ENCODE measurements at regions not wholly inside any gene's neighbourhood (a gene's known extent, or its start where the extent isn't known, plus 50 kb on each side); places are given as distances from the start of the nearest gene placed in this dataset.
"Not testable (repeated sequence)": the region's sequence is repeated elsewhere in the genome, so short reads cannot be mapped to it uniquely, and the experiment has no call there.

- no peak for DNase-seq
- no peak overlapping the region for H3K27ac Mint-ChIP-seq
- H3K27me3 Mint-ChIP-seq (ENCODE audit: insufficient read depth) = no peaks in the 10 kb centered on the region
- TF ChIP-seq CTCF (IDR thresholded peaks at IDR 0.05) = no peak
- H3K36me3 Mint-ChIP-seq (ENCODE audit: low read depth) = no peaks in the 10 kb centered on the region
- H3K9me3 Mint-ChIP-seq = peaks cover 22% of the 10 kb centered on the region
- H3K4me1 Mint-ChIP-seq (ENCODE audit: low read depth) = no peaks in the 10 kb centered on the region
- no peak overlapping the region for H3K4me3 Mint-ChIP-seq
Observed at GRCh38 chr6:98047871-98048270, 764.9 kb upstream of the MMS22L start.

- no peak for DNase-seq
- no peaks in the 10 kb centered on the region for H3K36me3 Mint-ChIP-seq (ENCODE audit: low read depth)
- H3K27me3 Mint-ChIP-seq (ENCODE audit: insufficient read depth) = no peaks in the 10 kb centered on the region
- H3K4me3 Mint-ChIP-seq = no peak overlapping the region
- H3K9me3 Mint-ChIP-seq = peaks cover 16% of the 10 kb centered on the region
- H3K27ac Mint-ChIP-seq = no peak overlapping the region
- TF ChIP-seq CTCF (IDR thresholded peaks at IDR 0.05) = peak; percentile 40
- no peaks in the 10 kb centered on the region for H3K4me1 Mint-ChIP-seq (ENCODE audit: low read depth)
Observed at GRCh38 chr6:98054453-98054852, 771.4 kb upstream of the MMS22L start.

- DNase-seq = no peak
- Mint-ChIP-seq H3K4me1 (ENCODE audit: low read depth) (no peaks in the 10 kb centered on the region), H3K27ac (no peak overlapping the region), H3K27me3 (ENCODE audit: insufficient read depth) (no peaks in the 10 kb centered on the region), H3K9me3 (peaks cover 15% of the 10 kb centered on the region), H3K36me3 (ENCODE audit: low read depth) (no peaks in the 10 kb centered on the region), H3K4me3 (no peak overlapping the region)
- no peak for TF ChIP-seq CTCF (IDR thresholded peaks at IDR 0.05)
Observed at GRCh38 chr6:98056955-98057354, 773.9 kb upstream of the MMS22L start.

GRCh38 chr6:98067375-98067774 lies 767.0 kb upstream of the POU3F2 start:
- Mint-ChIP-seq H3K27me3 (ENCODE audit: insufficient read depth) (no peaks in the 10 kb centered on the region), H3K4me1 (ENCODE audit: low read depth) (no peaks in the 10 kb centered on the region)

GRCh38 chr6:98088537-98088936 lies 745.8 kb upstream of the POU3F2 start:
- not testable (repeated sequence) for H3K4me3 Mint-ChIP-seq; DNase-seq; H3K4me1 Mint-ChIP-seq (ENCODE audit: low read depth); H3K36me3 Mint-ChIP-seq (ENCODE audit: low read depth); H3K27ac Mint-ChIP-seq; H3K27me3 Mint-ChIP-seq (ENCODE audit: insufficient read depth)
- H3K9me3 Mint-ChIP-seq = peaks cover 45% of the 10 kb centered on the region

More at GRCh38 chr6:98067375-98067774, 767.0 kb upstream of the POU3F2 start:
- Mint-ChIP-seq H3K36me3 (ENCODE audit: low read depth) (peaks cover 4% of the 10 kb centered on the region; the same call in 1 of the 2 replicates), H3K27ac (no peak overlapping the region), H3K9me3 (peaks cover 40% of the 10 kb centered on the region), H3K4me3 (no peak overlapping the region)
- DNase-seq = no peak
- TF ChIP-seq CTCF (IDR thresholded peaks at IDR 0.05) = no peak

- no peak for DNase-seq
- Mint-ChIP-seq H3K27ac (no peak overlapping the region), H3K4me1 (ENCODE audit: low read depth) (no peaks in the 10 kb centered on the region), H3K9me3 (peaks cover 37% of the 10 kb centered on the region), H3K4me3 (no peak overlapping the region), H3K27me3 (ENCODE audit: insufficient read depth) (no peaks in the 10 kb centered on the region), H3K36me3 (ENCODE audit: low read depth) (no peaks in the 10 kb centered on the region)
- no peak for TF ChIP-seq CTCF (IDR thresholded peaks at IDR 0.05)
Observed at GRCh38 chr6:98092331-98092730, 742.0 kb upstream of the POU3F2 start.
